B cell (primary cell): ENCODE measurements at regions not wholly inside any gene's neighbourhood (a gene's known extent, or its start where the extent isn't known, plus 50 kb on each side); places are given as distances from the start of the nearest gene placed in this dataset.

Source experiments
- ATAC-seq: fragments of 200-7000 bp; cut with Tn5 transposase; one replicate; pipeline ENCODE4 v1.10.0; 2021; ENCODE audit warnings: low read depth, mild to moderate bottlenecking, moderate number of reproducible peaks, moderate library complexity
- CTCF ChIA-PET: fragments of 350-600 bp; sonication (Branson Sonifier 250); formaldehyde crosslinking; loops from one replicate; lab custom pipeline; 2021; ENCODE audit warnings: antibody characterized with exemption, inconsistent platforms; lab: Charles Lee
- POLR2A ChIA-PET: fragments of 350-600 bp; sonication (Branson Sonifier 250); formaldehyde crosslinking; loops from one replicate; lab custom pipeline; 2021; ENCODE audit warnings: antibody characterized with exemption; lab: Charles Lee
- DNase-seq: peaks from one replicate; pipeline ENCODE4 v3.0.0; 2013
- H2AFZ ChIP-seq: 2 replicates; pipeline ENCODE4 v1.6.1; 2012; ENCODE audit warnings: mild to moderate bottlenecking, low read depth, low read length; ENCODE audit not compliant: insufficient read depth, poor library complexity, severe bottlenecking
- H3K27ac ChIP-seq, 2 donors: 1 replicate in 1 of 2; 2 replicates in 1 of 2; pipeline ENCODE4 v1.5.1; 2012 to 2013; ENCODE audit warnings: low read length in 2 of 2, mild to moderate bottlenecking in 2 of 2, moderate library complexity in 1 of 2
- H3K27me3 ChIP-seq, 4 experiments: fragments of 200-600 bp in 1 of 4; sonication (generic) in 1 of 4; replicated peaks in 1 of 4; 1 replicate in 2 of 4; 2 replicates in 2 of 4; pipeline versions ENCODE4 v1.6.1 to v1.7.0; 2013 to 2016; ENCODE audit warnings: low read length in 3 of 4, mild to moderate bottlenecking in 2 of 4, mixed read lengths in 1 of 4, moderate library complexity in 1 of 4; ENCODE audit not compliant: insufficient read depth in 4 of 4, control insufficient read depth in 3 of 4; ENCODE audit errors: control extremely low read depth in 1 of 4
- H3K36me3 ChIP-seq, 2 experiments: replicated peaks in 1 of 2; 1 replicate in 1 of 2; 2 replicates in 1 of 2; pipeline versions ENCODE4 v1.6.1 to v1.7.1; 2013; ENCODE audit warnings: low read length in 1 of 2; ENCODE audit not compliant: insufficient read depth in 2 of 2, control insufficient read depth in 1 of 2; ENCODE audit errors: control extremely low read depth in 1 of 2, extremely low read depth in 1 of 2
- H3K4me1 ChIP-seq, 2 donors: fragments of 200-600 bp in 1 of 2; sonication (generic) in 1 of 2; 1 replicate in 1 of 2; 2 replicates in 1 of 2; pipeline versions ENCODE4 v1.5.1 to v1.6.1; 2013 to 2017; ENCODE audit warnings: low read length in 2 of 2; ENCODE audit not compliant: control insufficient read depth in 2 of 2, insufficient read depth in 2 of 2
- H3K4me2 ChIP-seq: replicated peaks from 2 replicates; pipeline ENCODE3; 2012; ENCODE audit warnings: mild to moderate bottlenecking, low read depth, low read length; ENCODE audit not compliant: poor library complexity, severe bottlenecking
- H3K4me3 ChIP-seq, 5 experiments: fragments of 200-600 bp in 1 of 5; sonication (generic) in 1 of 5; 1 replicate in 3 of 5; 2 replicates in 2 of 5; pipeline versions ENCODE4 v1.5.1 to v1.7.0; 2011 to 2016; ENCODE audit warnings: low read length in 4 of 5, mild to moderate bottlenecking in 4 of 5, low read depth in 2 of 5, control low read depth in 1 of 5, moderate library complexity in 1 of 5; ENCODE audit not compliant: insufficient read depth in 1 of 5; ENCODE audit errors: control extremely low read depth in 1 of 5, extremely low read depth in 1 of 5
- H3K79me2 ChIP-seq: fragments of 200-600 bp; sonication (generic); one replicate; pipeline ENCODE4 v1.6.0; 2016; ENCODE audit warnings: low read length; ENCODE audit not compliant: control insufficient read depth, insufficient read depth
- H3K9ac ChIP-seq: fragments of 200-600 bp; sonication (generic); 2 replicates; pipeline ENCODE4 v1.6.1; 2017; ENCODE audit warnings: mild to moderate bottlenecking, low read length, moderate library complexity
- H3K9me3 ChIP-seq, 3 donors: one replicate each; pipeline versions ENCODE4 v1.6.1 to v1.7.1; 2013; ENCODE audit warnings: low read length in 2 of 3; ENCODE audit not compliant: control insufficient read depth in 2 of 3, insufficient read depth in 1 of 3; ENCODE audit errors: control extremely low read depth in 1 of 3
- H4K20me1 ChIP-seq: 2 replicates; pipeline ENCODE4 v1.6.0; 2012; ENCODE audit warnings: mild to moderate bottlenecking, low read length; ENCODE audit not compliant: insufficient read depth, control insufficient read depth, poor library complexity, severe bottlenecking
- H3K27ac Mint-ChIP-seq: one replicate; pipeline ENCODE4 v1.8.0; 2021; ENCODE audit warnings: mixed read lengths
- H3K27me3 Mint-ChIP-seq: one replicate; pipeline ENCODE4 v1.8.0; 2021; ENCODE audit warnings: mixed read lengths
- H3K4me1 Mint-ChIP-seq: one replicate; pipeline ENCODE4 v1.8.0; 2021; ENCODE audit warnings: mixed read lengths
- H3K4me3 Mint-ChIP-seq: one replicate; pipeline ENCODE4 v1.8.0; 2021; ENCODE audit warnings: mixed read lengths
- H3K9me3 Mint-ChIP-seq: one replicate; pipeline ENCODE4 v1.8.0; 2022; ENCODE audit warnings: mixed read lengths; ENCODE audit not compliant: insufficient read depth
- EZH2 ChIP-seq: IDR thresholded peaks from 2 replicates; pipeline ENCODE4 v1.6.1; 2012; ENCODE audit warnings: borderline replicate concordance, low read depth, mild to moderate bottlenecking, moderate library complexity, low read length; ENCODE audit not compliant: insufficient read depth, poor library complexity, severe bottlenecking
- WGBS: methylation state at CpG from one replicate; pipeline ENCODE4 v1.1.5; 2013; ENCODE audit warnings: missing lambda C conversion rate; ENCODE audit not compliant: insufficient coverage; 5-methylcytosine and 5-hydroxymethylcytosine counted together
- intact Hi-C: fragments of 100-400 bp; cut with micrococcal nuclease; formaldehyde crosslinking; loops from one replicate; pipeline ENCODE4 v1.10.0; 2022
- TF ChIP-seq, protein P1 (sequence below): fragments of 200-600 bp; IDR thresholded peaks from one replicate; pipeline ENCODE4 v1.8.0; 2022; ENCODE audit warnings: antibody characterized with exemption, mild to moderate bottlenecking

DNA sequence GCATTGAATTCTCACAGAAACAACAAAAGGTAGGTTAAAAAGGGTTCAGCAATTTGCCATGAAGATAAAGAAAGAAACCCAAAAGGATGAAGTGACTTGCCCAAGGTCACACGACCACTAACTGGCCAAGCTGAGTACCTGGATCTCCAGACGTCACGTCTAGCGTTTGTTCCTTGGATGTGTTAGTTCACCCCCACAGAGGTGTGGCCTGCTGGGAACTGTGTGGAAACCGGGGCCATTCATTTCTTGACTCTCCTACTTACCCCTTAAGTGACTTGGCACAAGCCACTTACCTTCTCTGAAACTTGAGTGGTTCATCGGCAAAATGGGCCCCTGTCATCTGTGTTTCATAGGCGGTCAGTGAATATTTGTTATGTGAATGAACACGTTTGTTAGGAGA, 244.3 kb upstream of the SLCO3A1 start:
- Histone ChIP-seq H3K4me1 (no peaks in the 10 kb centered on the region), H3K4me3 (no peak overlapping the region), H3K27me3 (no peaks in the 10 kb centered on the region), H3K4me2 (no peak overlapping the region), H3K9me3 (peaks cover 0 to 4% (median 0%) of the 10 kb centered on the region in 3 donors), H3K79me2 (no peaks in the 10 kb centered on the region), H4K20me1 (no peaks in the 10 kb centered on the region), H3K27ac (no peak overlapping the region), H3K36me3 (no peaks in the 10 kb centered on the region), H2AFZ (no peak overlapping the region), H3K9ac (no peak overlapping the region)
- ATAC-seq (no peak), DNase-seq (no peak)
- H3K4me3 Mint-ChIP-seq, result no peak overlapping the region
- CTCF ChIA-PET, result no interaction called here
- intact Hi-C loops, result no loop called here
- no peaks in the 10 kb centered on the region for H3K4me1 Mint-ChIP-seq
- peaks cover 3% of the 10 kb centered on the region for H3K27me3 Mint-ChIP-seq
- 76% methylated on average over 5 of the region's 8 CpGs for WGBS
- H3K27ac Mint-ChIP-seq, result no peak overlapping the region
- POLR2A ChIA-PET, result no interaction called here
- no peaks in the 10 kb centered on the region for H3K9me3 Mint-ChIP-seq
- no peak for TF ChIP-seq EZH2
- TF ChIP-seq, protein P1, sequence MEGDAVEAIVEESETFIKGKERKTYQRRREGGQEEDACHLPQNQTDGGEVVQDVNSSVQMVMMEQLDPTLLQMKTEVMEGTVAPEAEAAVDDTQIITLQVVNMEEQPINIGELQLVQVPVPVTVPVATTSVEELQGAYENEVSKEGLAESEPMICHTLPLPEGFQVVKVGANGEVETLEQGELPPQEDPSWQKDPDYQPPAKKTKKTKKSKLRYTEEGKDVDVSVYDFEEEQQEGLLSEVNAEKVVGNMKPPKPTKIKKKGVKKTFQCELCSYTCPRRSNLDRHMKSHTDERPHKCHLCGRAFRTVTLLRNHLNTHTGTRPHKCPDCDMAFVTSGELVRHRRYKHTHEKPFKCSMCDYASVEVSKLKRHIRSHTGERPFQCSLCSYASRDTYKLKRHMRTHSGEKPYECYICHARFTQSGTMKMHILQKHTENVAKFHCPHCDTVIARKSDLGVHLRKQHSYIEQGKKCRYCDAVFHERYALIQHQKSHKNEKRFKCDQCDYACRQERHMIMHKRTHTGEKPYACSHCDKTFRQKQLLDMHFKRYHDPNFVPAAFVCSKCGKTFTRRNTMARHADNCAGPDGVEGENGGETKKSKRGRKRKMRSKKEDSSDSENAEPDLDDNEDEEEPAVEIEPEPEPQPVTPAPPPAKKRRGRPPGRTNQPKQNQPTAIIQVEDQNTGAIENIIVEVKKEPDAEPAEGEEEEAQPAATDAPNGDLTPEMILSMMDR, result no peak

DNA sequence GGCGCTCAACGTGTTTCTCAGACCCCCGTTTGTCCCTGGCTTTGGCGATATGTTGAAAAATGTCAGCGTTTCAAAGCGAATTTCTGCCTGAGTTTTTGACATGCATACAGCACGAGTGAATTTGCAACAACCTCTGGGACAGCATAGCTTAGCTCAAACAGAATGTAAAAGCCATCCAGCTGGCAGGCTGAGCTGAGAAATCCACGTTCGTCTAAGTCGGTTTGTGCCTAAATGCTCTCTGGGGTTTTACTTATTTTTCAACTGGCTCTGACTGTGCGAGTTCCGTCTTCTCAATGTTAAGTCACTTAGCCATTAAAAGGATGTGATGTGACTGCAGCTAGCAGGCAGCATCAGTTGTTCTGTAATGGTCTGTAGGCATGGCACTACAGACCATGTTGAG, 243.5 kb upstream of the SLCO3A1 start:
- Mint-ChIP-seq H3K9me3 (no peaks in the 10 kb centered on the region), H3K27ac (no peak overlapping the region), H3K4me1 (no peaks in the 10 kb centered on the region), H3K4me3 (no peak overlapping the region), H3K27me3 (peaks cover 3% of the 10 kb centered on the region)
- no peaks in the 10 kb centered on the region for H4K20me1 ChIP-seq
- no peak for ATAC-seq
- H3K4me1 ChIP-seq, result no peaks in the 10 kb centered on the region
- H3K79me2 ChIP-seq, result no peaks in the 10 kb centered on the region
- intact Hi-C loops, result no loop called here
- no peak overlapping the region for H3K9ac ChIP-seq
- no peak for TF ChIP-seq EZH2
- TF ChIP-seq, protein P1, result no peak
- ChIA-PET CTCF (no interaction called here), POLR2A (no interaction called here)
- H3K4me2 ChIP-seq, result no peak overlapping the region
- no peak overlapping the region for H3K27ac ChIP-seq
- no peak overlapping the region for H3K4me3 ChIP-seq
- H3K36me3 ChIP-seq, result no peaks in the 10 kb centered on the region
- no peak for DNase-seq
- no peak overlapping the region for H2AFZ ChIP-seq
- H3K27me3 ChIP-seq, result no peaks in the 10 kb centered on the region
- WGBS, result 91% methylated on average over 11 of the region's 12 CpGs
- peaks cover 0 to 4% (median 0%) of the 10 kb centered on the region in 3 donors for H3K9me3 ChIP-seq
